SK-N-DZ (cell line): ENCODE measurements at regions not wholly inside any gene's neighbourhood (a gene's known extent, or its start where the extent isn't known, plus 50 kb on each side); places are given as distances from the start of the nearest gene placed in this dataset.

ENCODE experiments used
- DNase-seq: peaks from one replicate; pipeline ENCODE4 v3.0.0-alpha.2; 2015; ENCODE audit warnings: low spot score
- small RNA-seq, 2 experiments: library from RNA; depleted of rRNA; stranded (forward); fragments of <200 nt; gene quantifications; one replicate each; pipeline ENCODE3, GENCODE V24; 2014

DNA sequence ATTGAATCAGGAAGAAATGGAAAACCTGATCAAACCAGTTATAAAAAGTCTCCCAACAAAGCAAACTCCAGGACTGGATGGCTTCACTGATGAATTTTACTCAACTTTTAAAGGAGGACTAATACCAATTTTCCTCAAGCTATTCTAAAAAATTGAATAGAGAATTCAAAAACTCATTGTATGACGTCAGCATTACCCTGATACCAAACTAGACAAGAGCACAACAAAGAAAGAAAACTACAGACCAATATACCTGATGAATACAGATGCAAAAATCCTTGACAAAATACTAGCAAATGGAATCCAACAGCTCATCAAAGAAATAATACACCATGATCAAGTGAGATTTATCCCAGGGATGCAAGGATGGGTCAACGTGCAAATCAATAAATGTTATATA, 172.9 kb downstream of the FNDC1 start:
- no peak for DNase-seq

DNA sequence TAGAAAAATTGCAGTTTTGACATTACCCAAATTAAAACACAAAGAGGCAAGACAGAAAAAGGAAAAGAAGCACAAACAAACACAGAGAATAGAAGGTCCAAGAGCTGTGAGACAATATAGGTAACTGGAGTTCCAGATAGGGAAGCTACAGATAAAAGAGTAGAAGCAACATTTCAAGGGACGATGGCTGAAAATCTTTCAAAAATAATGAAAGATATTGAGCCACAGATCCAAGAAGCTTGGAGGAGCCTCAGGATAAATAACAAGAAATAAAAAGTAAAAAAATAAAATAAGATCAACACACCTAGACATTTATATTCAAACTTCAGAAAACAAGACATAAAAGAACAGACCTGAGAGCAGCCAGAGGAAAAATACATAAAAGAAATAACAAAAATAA, 164.9 kb downstream of the FNDC1 start:
- DNase-seq: no peak

DNA sequence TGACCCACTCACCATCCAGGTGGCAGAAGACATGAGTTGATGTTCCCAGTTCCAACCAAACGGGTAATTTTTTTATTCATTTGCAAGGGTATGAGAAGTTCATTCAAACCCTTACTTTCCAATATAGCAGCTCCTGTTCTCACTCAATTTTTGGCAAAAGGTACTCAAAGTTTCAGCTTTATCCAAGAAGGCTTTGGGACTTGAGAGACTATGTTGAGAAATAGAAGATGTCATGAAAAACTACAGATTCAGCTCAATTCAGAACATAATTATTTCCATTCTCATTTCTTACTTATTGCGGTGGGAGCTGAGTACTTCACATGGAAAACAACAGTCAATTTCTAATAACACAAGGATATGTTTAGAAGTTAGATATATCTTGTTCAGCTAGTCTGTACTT, 162.3 kb downstream of the FNDC1 start:
- DNase-seq: no peak

DNA sequence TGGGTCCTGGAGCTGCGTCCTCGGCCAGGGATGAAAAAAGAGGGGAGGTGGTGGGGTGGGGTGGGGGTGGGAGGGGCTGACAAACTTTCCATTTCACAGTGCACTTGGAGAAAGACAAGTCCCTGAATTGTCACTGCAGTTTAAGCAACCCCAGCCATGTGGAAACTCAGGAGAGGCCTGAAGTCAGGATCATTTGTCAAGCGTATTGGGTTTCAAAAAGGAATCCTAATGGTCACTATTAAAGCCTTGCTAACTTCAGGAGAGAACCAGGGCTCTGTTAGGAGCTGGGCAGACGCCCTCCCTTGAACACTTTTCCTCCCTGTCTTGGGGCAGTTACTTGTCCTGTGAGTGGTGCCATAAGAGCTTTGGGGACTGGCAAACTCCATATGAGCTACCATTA, 159.9 kb downstream of the FNDC1 start:
- no peak for DNase-seq

DNA sequence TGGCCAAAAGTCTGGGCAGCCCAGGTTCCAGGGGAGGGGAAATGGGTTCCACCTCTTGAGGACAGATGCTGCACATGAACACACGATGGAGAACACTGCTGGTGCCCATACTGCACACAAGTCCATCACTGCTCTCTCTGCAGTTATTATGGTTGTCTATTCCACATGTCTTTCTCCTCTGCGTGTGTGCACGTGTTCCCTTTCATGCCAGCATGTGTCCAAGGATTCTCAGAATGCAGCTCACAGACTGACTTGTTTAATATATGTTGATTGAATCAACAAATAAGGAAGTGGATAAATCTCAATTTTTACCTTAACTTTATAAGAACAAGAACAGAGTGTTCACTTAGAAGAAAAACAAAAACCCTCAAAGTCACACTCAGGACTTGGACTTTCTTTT, 158.9 kb downstream of the FNDC1 start:
- DNase-seq: no peak

DNA sequence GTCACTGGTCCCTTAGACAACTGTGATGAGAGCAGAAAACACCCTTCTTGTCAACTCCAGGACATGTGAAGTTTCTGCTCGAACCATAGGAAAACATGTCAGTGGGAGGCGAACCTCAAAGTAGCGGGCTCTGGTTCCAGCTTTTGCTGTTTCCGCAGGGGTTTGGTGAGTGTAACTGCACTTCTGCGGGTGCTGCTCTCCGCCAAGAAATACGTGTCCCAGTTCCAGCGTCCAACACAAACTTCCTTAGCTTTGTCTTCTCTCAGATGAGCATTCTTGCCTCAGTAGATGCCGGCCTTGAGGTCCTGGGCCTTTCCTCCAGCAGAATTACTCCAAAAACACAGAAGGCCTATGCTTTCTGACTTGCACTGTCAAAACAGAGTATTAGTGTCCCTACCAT, 156.3 kb downstream of the FNDC1 start:
- no peak for DNase-seq

DNA sequence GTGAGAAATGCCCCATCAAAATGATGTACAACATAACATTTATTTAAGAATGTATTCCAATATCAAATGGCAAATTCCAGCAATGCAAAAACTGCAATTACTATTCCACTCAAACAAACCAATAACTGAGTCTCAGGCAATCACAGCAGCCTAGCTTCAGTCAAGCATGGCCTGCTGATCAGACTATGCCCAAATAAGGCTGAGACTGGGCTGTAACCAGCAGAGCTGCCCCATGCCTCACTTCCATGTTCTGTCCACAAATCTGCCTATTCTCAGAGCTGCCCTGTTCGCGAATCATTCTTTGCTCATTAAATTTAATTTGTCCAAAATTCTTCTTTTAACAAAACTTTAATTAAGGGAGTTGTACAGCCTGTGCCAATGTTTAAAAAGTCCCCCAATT, 155.4 kb downstream of the FNDC1 start:
- no peak for DNase-seq

Small RNA genes lying in the stretch of these regions (small RNA-seq; reads per million reads assigned to genes)
- 0 reads per million in 2 experiments for gene AL078604.3
